Effector memory CD8-positive, alpha-beta T cell (primary cell): ENCODE measurements at regions not wholly inside any gene's neighbourhood (a gene's known extent, or its start where the extent isn't known, plus 50 kb on each side); places are given as distances from the start of the nearest gene placed in this dataset.

Source experiments
- ATAC-seq: fragments of 150-1000 bp; cut with Tn5 transposase; replicated peaks from 2 replicates; pipeline ENCODE4 v1.10.0; 2021; ENCODE audit warnings: mild to moderate bottlenecking, moderate library complexity
- DNase-seq, 3 experiments: peaks; one replicate each; pipeline ENCODE4 v3.0.0; 2021
- H3K27ac Mint-ChIP-seq, 2 donors: one replicate each; pipeline ENCODE4 v1.8.0; 2022; ENCODE audit warnings: mild to moderate bottlenecking in 2 of 2, mixed read lengths in 2 of 2, moderate library complexity in 2 of 2
- H3K27me3 Mint-ChIP-seq, 2 donors: one replicate each; pipeline ENCODE4 v1.8.0; 2022; ENCODE audit warnings: mixed read lengths in 2 of 2
- H3K36me3 Mint-ChIP-seq: one replicate; pipeline ENCODE4 v1.8.0; 2022; ENCODE audit warnings: mild to moderate bottlenecking, moderate library complexity, mixed read lengths; ENCODE audit not compliant: insufficient read depth
- H3K4me1 Mint-ChIP-seq, 2 donors: one replicate each; pipeline ENCODE4 v1.8.0; 2022; ENCODE audit warnings: low read depth in 2 of 2, mixed read lengths in 2 of 2
- H3K4me3 Mint-ChIP-seq, 2 donors: one replicate each; pipeline ENCODE4 v1.8.0; 2022; ENCODE audit warnings: mild to moderate bottlenecking in 2 of 2, mixed read lengths in 2 of 2, moderate library complexity in 2 of 2
- H3K9me3 Mint-ChIP-seq, 2 donors: one replicate each; pipeline ENCODE4 v1.8.0; 2022; ENCODE audit warnings: mixed read lengths in 2 of 2

GRCh38 chr11:131065435-131066413 lies 149.4 kb upstream of the SNX19 start:
- Mint-ChIP-seq H3K36me3 (peaks cover 6% of the 10 kb centered on the region), H3K27ac (no peak overlapping the region), H3K9me3 (peaks cover 0 to 2% of the 10 kb centered on the region in 2 donors), H3K4me3 (no peak overlapping the region), H3K4me1 (no peaks in the 10 kb centered on the region), H3K27me3 (peaks cover 17 to 29% of the 10 kb centered on the region in 2 donors)
- no peak for DNase-seq
- ATAC-seq: no peak

GRCh38 chr11:131066551-131066950 lies 150.3 kb upstream of the SNX19 start:
- ATAC-seq: no peak
- Mint-ChIP-seq H3K36me3 (peaks cover 6% of the 10 kb centered on the region), H3K4me1 (no peaks in the 10 kb centered on the region), H3K27ac (no peak overlapping the region), H3K27me3 (peaks cover 17 to 29% of the 10 kb centered on the region in 2 donors), H3K9me3 (peaks cover 0 to 2% of the 10 kb centered on the region in 2 donors), H3K4me3 (no peak overlapping the region)
- DNase-seq: no peak

- H3K36me3 Mint-ChIP-seq: no peaks in the 10 kb centered on the region
- DNase-seq (no peak), ATAC-seq (no peak)
- peaks cover 9 to 17% of the 10 kb centered on the region in 2 donors for H3K27me3 Mint-ChIP-seq
- H3K4me3 Mint-ChIP-seq: no peak overlapping the region
- H3K4me1 Mint-ChIP-seq: no peaks in the 10 kb centered on the region
- H3K9me3 Mint-ChIP-seq: peaks cover 0 to 2% of the 10 kb centered on the region in 2 donors
- H3K27ac Mint-ChIP-seq: no peak overlapping the region
Observed at GRCh38 chr11:131070365-131070764, 154.1 kb upstream of the SNX19 start.

- no peaks in the 10 kb centered on the region for H3K9me3 Mint-ChIP-seq
- H3K27ac Mint-ChIP-seq: no peak overlapping the region
- ATAC-seq (no peak), DNase-seq (no peak)
- peaks cover 2% of the 10 kb centered on the region for H3K36me3 Mint-ChIP-seq
- H3K4me3 Mint-ChIP-seq: no peak overlapping the region
- no peaks in the 10 kb centered on the region for H3K4me1 Mint-ChIP-seq
- no peaks in the 10 kb centered on the region for H3K27me3 Mint-ChIP-seq
Observed at GRCh38 chr11:131073167-131073566, 156.9 kb upstream of the SNX19 start.

GRCh38 chr11:131074573-131074972 lies 158.3 kb upstream of the SNX19 start:
- Mint-ChIP-seq H3K27ac (no peak overlapping the region), H3K36me3 (peaks cover 2% of the 10 kb centered on the region), H3K4me3 (no peak overlapping the region), H3K9me3 (no peaks in the 10 kb centered on the region), H3K4me1 (no peaks in the 10 kb centered on the region), H3K27me3 (no peaks in the 10 kb centered on the region)
- ATAC-seq: no peak
- DNase-seq: no peak

GRCh38 chr11:131077340-131077739 lies 161.1 kb upstream of the SNX19 start:
- H3K27me3 Mint-ChIP-seq: no peaks in the 10 kb centered on the region
- no peaks in the 10 kb centered on the region for H3K4me1 Mint-ChIP-seq
- H3K27ac Mint-ChIP-seq: no peak overlapping the region
- peaks cover 2% of the 10 kb centered on the region for H3K36me3 Mint-ChIP-seq
- H3K4me3 Mint-ChIP-seq: no peak overlapping the region
- DNase-seq: no peak
- peaks cover 0 to 2% of the 10 kb centered on the region in 2 donors for H3K9me3 Mint-ChIP-seq
- ATAC-seq: no peak

- Mint-ChIP-seq H3K36me3 (peaks cover 2% of the 10 kb centered on the region), H3K4me1 (no peaks in the 10 kb centered on the region), H3K27ac (no peak overlapping the region), H3K9me3 (peaks cover 0 to 2% of the 10 kb centered on the region in 2 donors), H3K4me3 (no peak overlapping the region), H3K27me3 (no peaks in the 10 kb centered on the region)
- DNase-seq (no peak), ATAC-seq (no peak)
Observed at GRCh38 chr11:131079036-131079435, 162.8 kb upstream of the SNX19 start.

- Mint-ChIP-seq H3K4me3 (no peak overlapping the region), H3K36me3 (no peaks in the 10 kb centered on the region), H3K9me3 (peaks cover 10 to 11% of the 10 kb centered on the region in 2 donors), H3K27me3 (no peaks in the 10 kb centered on the region), H3K27ac (no peak overlapping the region), H3K4me1 (no peaks in the 10 kb centered on the region)
- DNase-seq: no peak
- no peak for ATAC-seq
Observed at GRCh38 chr11:131089727-131090245, 173.5 kb upstream of the SNX19 start.

- ATAC-seq (no peak), DNase-seq (no peak)
- Mint-ChIP-seq H3K27ac (no peak overlapping the region), H3K36me3 (no peaks in the 10 kb centered on the region), H3K27me3 (no peaks in the 10 kb centered on the region), H3K9me3 (peaks cover 0 to 7% of the 10 kb centered on the region in 2 donors), H3K4me1 (no peaks in the 10 kb centered on the region), H3K4me3 (no peak overlapping the region)
Observed at GRCh38 chr11:131092469-131092868, 176.2 kb upstream of the SNX19 start.

- Mint-ChIP-seq H3K27me3 (no peaks in the 10 kb centered on the region), H3K27ac (no peak overlapping the region), H3K4me1 (no peaks in the 10 kb centered on the region), H3K4me3 (no peak overlapping the region), H3K36me3 (no peaks in the 10 kb centered on the region), H3K9me3 (peaks cover 7% of the 10 kb centered on the region in 2 donors)
- ATAC-seq (no peak), DNase-seq (no peak)
Observed at GRCh38 chr11:131094827-131095226, 178.5 kb upstream of the SNX19 start.

GRCh38 chr11:131095511-131096185 lies 179.4 kb upstream of the SNX19 start:
- no peaks in the 10 kb centered on the region for H3K4me1 Mint-ChIP-seq
- H3K27ac Mint-ChIP-seq: no peak overlapping the region
- ATAC-seq (no peak), DNase-seq (no peak)
- no peak overlapping the region for H3K4me3 Mint-ChIP-seq
- no peaks in the 10 kb centered on the region for H3K27me3 Mint-ChIP-seq
- no peaks in the 10 kb centered on the region for H3K36me3 Mint-ChIP-seq
- H3K9me3 Mint-ChIP-seq: peaks cover 7 to 9% of the 10 kb centered on the region in 2 donors

- no peak for ATAC-seq
- no peak overlapping the region for H3K4me3 Mint-ChIP-seq
- H3K27me3 Mint-ChIP-seq: peaks cover 0 to 9% of the 10 kb centered on the region in 2 donors
- H3K4me1 Mint-ChIP-seq: no peaks in the 10 kb centered on the region
- no peaks in the 10 kb centered on the region for H3K36me3 Mint-ChIP-seq
- peaks cover 5 to 7% of the 10 kb centered on the region in 2 donors for H3K9me3 Mint-ChIP-seq
- no peak overlapping the region for H3K27ac Mint-ChIP-seq
- no peak for DNase-seq
Observed at GRCh38 chr11:131099013-131099412, 182.7 kb upstream of the SNX19 start.

- DNase-seq (no peak), ATAC-seq (no peak)
- Mint-ChIP-seq H3K27me3 (peaks cover 0 to 9% of the 10 kb centered on the region in 2 donors), H3K4me3 (no peak overlapping the region), H3K27ac (no peak overlapping the region), H3K9me3 (peaks cover 6 to 7% of the 10 kb centered on the region in 2 donors), H3K4me1 (no peaks in the 10 kb centered on the region), H3K36me3 (no peaks in the 10 kb centered on the region)
Observed at GRCh38 chr11:131099746-131100145, 183.5 kb upstream of the SNX19 start.
